AG09319 (cell line): ENCODE measurements at regions not wholly inside any gene's neighbourhood (a gene's known extent, or its start where the extent isn't known, plus 50 kb on each side); places are given as distances from the start of the nearest gene placed in this dataset.

Experiments
- DNase-seq: peaks from one replicate; pipeline ENCODE4 v3.0.0-alpha.2; 2010; ENCODE audit warnings: low read depth; ENCODE audit errors: extremely low read depth
- TF ChIP-seq, protein P1 (sequence below): IDR thresholded peaks from 2 replicates; pipeline ENCODE4 v1.5.1; 2011; ENCODE audit warnings: low read depth, mild to moderate bottlenecking, inconsistent platforms, low read length, moderate library complexity

GRCh38 chr18:35919179-35919578, 53.3 kb upstream of the RMP24 start:
- DNase-seq: no peak
- TF ChIP-seq, protein P1, sequence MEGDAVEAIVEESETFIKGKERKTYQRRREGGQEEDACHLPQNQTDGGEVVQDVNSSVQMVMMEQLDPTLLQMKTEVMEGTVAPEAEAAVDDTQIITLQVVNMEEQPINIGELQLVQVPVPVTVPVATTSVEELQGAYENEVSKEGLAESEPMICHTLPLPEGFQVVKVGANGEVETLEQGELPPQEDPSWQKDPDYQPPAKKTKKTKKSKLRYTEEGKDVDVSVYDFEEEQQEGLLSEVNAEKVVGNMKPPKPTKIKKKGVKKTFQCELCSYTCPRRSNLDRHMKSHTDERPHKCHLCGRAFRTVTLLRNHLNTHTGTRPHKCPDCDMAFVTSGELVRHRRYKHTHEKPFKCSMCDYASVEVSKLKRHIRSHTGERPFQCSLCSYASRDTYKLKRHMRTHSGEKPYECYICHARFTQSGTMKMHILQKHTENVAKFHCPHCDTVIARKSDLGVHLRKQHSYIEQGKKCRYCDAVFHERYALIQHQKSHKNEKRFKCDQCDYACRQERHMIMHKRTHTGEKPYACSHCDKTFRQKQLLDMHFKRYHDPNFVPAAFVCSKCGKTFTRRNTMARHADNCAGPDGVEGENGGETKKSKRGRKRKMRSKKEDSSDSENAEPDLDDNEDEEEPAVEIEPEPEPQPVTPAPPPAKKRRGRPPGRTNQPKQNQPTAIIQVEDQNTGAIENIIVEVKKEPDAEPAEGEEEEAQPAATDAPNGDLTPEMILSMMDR: no peak

GRCh38 chr18:35920623-35921022, 51.9 kb upstream of the RMP24 start:
- no peak for DNase-seq
- TF ChIP-seq, protein P1: no peak
